ENCODE measurements at regions not wholly inside any gene's neighbourhood (a gene's known extent, or its start where the extent isn't known, plus 50 kb on each side); places are given as distances from the start of the nearest gene placed in this dataset.

- POLR2A ChIA-PET = no interaction called here
- TF ChIP-seq CTCF (IDR thresholded peaks at IDR 0.05; ENCODE audit: insufficient read depth, low read depth, low read length) = no peak
- peaks cover 21% of the 10 kb centered on the region for H3K27me3 ChIP-seq (ENCODE audit: control insufficient read depth, insufficient read depth, low read length)
- CTCF ChIA-PET = interaction anchor here (1.0 kb wide), 1 partner anchor 15 kb away, joined by 4 read pairs; no protein-coding TSS in a partner anchor
- H3K36me3 ChIP-seq (ENCODE audit: control insufficient read depth, insufficient read depth, low read length) = no peaks in the 10 kb centered on the region
- no peak overlapping the region for H3K4me3 ChIP-seq (ENCODE audit: low read depth, low read length)
- DNase-seq (ENCODE audit: low read depth) = no peak
These were observed 226.6 kb downstream of the MTX2 start for GRCh38 chr2:176495826-176496225.

GRCh38 chr2:176496761-176497160 lies 227.5 kb downstream of the MTX2 start:
- ChIA-PET CTCF (interaction anchor here (1.0 kb wide), 1 partner anchor 16 kb away, joined by 4 read pairs; no protein-coding TSS in a partner anchor), POLR2A (no interaction called here)
- Histone ChIP-seq H3K4me3 (ENCODE audit: low read depth, low read length) (no peak overlapping the region), H3K27me3 (ENCODE audit: control insufficient read depth, insufficient read depth, low read length) (peaks cover 23% of the 10 kb centered on the region), H3K36me3 (ENCODE audit: control insufficient read depth, insufficient read depth, low read length) (no peaks in the 10 kb centered on the region)
- DNase-seq (ENCODE audit: low read depth) = no peak
- TF ChIP-seq CTCF (IDR thresholded peaks at IDR 0.05; ENCODE audit: insufficient read depth, low read depth, low read length) = no peak

- POLR2A ChIA-PET = interaction anchor here (0.6 kb wide), 1 partner anchor 54 kb away, joined by 3 read pairs; no protein-coding TSS in a partner anchor
- TF ChIP-seq CTCF (IDR thresholded peaks at IDR 0.05; ENCODE audit: insufficient read depth, low read depth, low read length) = no peak
- DNase-seq (ENCODE audit: low read depth) = peak; percentile 67
- H3K4me3 ChIP-seq (ENCODE audit: low read depth, low read length) = no peak overlapping the region
- H3K36me3 ChIP-seq (ENCODE audit: control insufficient read depth, insufficient read depth, low read length) = no peaks in the 10 kb centered on the region
- CTCF ChIA-PET = interaction anchor here (1.3 kb wide), 1 partner anchor 361 kb away, joined by 5 read pairs; no protein-coding TSS in a partner anchor
- H3K27me3 ChIP-seq (ENCODE audit: control insufficient read depth, insufficient read depth, low read length) = peaks cover 24% of the 10 kb centered on the region
These were observed 231.7 kb downstream of the MTX2 start for GRCh38 chr2:176500901-176501300.

- Histone ChIP-seq H3K36me3 (ENCODE audit: control insufficient read depth, insufficient read depth, low read length) (no peaks in the 10 kb centered on the region), H3K4me3 (ENCODE audit: low read depth, low read length) (no peak overlapping the region), H3K27me3 (ENCODE audit: control insufficient read depth, insufficient read depth, low read length) (peaks cover 22% of the 10 kb centered on the region)
- no peak for DNase-seq (ENCODE audit: low read depth)
- POLR2A ChIA-PET = no interaction called here
- CTCF ChIA-PET = interaction anchor here (1.5 kb wide), 1 partner anchor 13 kb away, joined by 3 read pairs; no protein-coding TSS in a partner anchor
- no peak for TF ChIP-seq CTCF (IDR thresholded peaks at IDR 0.05; ENCODE audit: insufficient read depth, low read depth, low read length)
These were observed 232.4 kb downstream of the MTX2 start for GRCh38 chr2:176501617-176502016.

GRCh38 chr2:176502619-176503018 lies 233.4 kb downstream of the MTX2 start:
- POLR2A ChIA-PET = no interaction called here
- no peaks in the 10 kb centered on the region for H3K36me3 ChIP-seq (ENCODE audit: control insufficient read depth, insufficient read depth, low read length)
- no peak for TF ChIP-seq CTCF (IDR thresholded peaks at IDR 0.05; ENCODE audit: insufficient read depth, low read depth, low read length)
- CTCF ChIA-PET = interaction anchor here (1.5 kb wide), 1 partner anchor 12 kb away, joined by 3 read pairs; no protein-coding TSS in a partner anchor
- no peak for DNase-seq (ENCODE audit: low read depth)
- H3K27me3 ChIP-seq (ENCODE audit: control insufficient read depth, insufficient read depth, low read length) = peaks cover 22% of the 10 kb centered on the region
- H3K4me3 ChIP-seq (ENCODE audit: low read depth, low read length) = no peak overlapping the region
